Ascending aorta (tissue), 2 donors: ENCODE measurements at regions not wholly inside any gene's neighbourhood (a gene's known extent, or its start where the extent isn't known, plus 50 kb on each side); places are given as distances from the start of the nearest gene placed in this dataset.

Source experiments
- DNase-seq, 2 donors: peaks; one replicate each; pipeline ENCODE4 v3.0.0-alpha.2; 2019; ENCODE audit warnings: low spot score in 2 of 2
- H3K27ac ChIP-seq, 2 donors: fragments of 200-600 bp; sonication (generic); one replicate each; pipeline ENCODE4 v1.5.1; 2016 to 2017; ENCODE audit warnings: mild to moderate bottlenecking in 1 of 2
- H3K27me3 ChIP-seq: fragments of 200-600 bp; sonication (generic); one replicate; pipeline ENCODE4 v1.5.1; 2017
- H3K36me3 ChIP-seq, 2 donors: fragments of 200-600 bp; sonication (generic); one replicate each; pipeline ENCODE4 v1.5.1; 2016
- H3K4me1 ChIP-seq, 2 donors: fragments of 200-600 bp; sonication (generic); one replicate each; pipeline ENCODE4 v1.5.1; 2016 to 2017; ENCODE audit warnings: mild to moderate bottlenecking in 1 of 2
- H3K4me3 ChIP-seq, 2 donors: fragments of 200-600 bp; sonication (generic); one replicate each; pipeline ENCODE4 v1.5.1; 2016 to 2017; ENCODE audit warnings: mild to moderate bottlenecking in 1 of 2
- H3K9me3 ChIP-seq, 2 donors: fragments of 200-600 bp; sonication (generic); one replicate each; pipeline ENCODE4 v1.5.1; 2016
- CTCF ChIP-seq, 3 experiments: fragments of 200-600 bp in 2 of 3; fragments of 450-650 bp in 1 of 3; sonication (generic) in 2 of 3; IDR thresholded peaks; one replicate each; pipeline ENCODE4 v1.5.1; 2016 to 2019; ENCODE audit warnings: antibody characterized with exemption in 3 of 3, mild to moderate bottlenecking in 1 of 3, moderate library complexity in 1 of 3
- intact Hi-C: fragments of 100-400 bp; cut with DNase I; formaldehyde crosslinking; loops from one replicate; pipeline ENCODE4 v1.15.1; 2023

GRCh38 chr18:6592522-6592921, 137.0 kb upstream of the ARHGAP28 start:
- Histone ChIP-seq H3K36me3 (no peaks in the 10 kb centered on the region), H3K27me3 (no peaks in the 10 kb centered on the region), H3K4me1 (no peaks in the 10 kb centered on the region), H3K4me3 (no peak overlapping the region), H3K9me3 (no peaks in the 10 kb centered on the region), H3K27ac (no peak overlapping the region)
- no peak for DNase-seq
- no peak for TF ChIP-seq CTCF (IDR thresholded peaks at IDR 0.05)
- intact Hi-C loops: no loop called here

- no peaks in the 10 kb centered on the region for H3K4me1 ChIP-seq
- H3K36me3 ChIP-seq: no peaks in the 10 kb centered on the region
- no peak overlapping the region for H3K4me3 ChIP-seq
- TF ChIP-seq CTCF (IDR thresholded peaks at IDR 0.05): no peak
- H3K27ac ChIP-seq: no peak overlapping the region
- DNase-seq: no peak
- no peaks in the 10 kb centered on the region for H3K9me3 ChIP-seq
- no peaks in the 10 kb centered on the region for H3K27me3 ChIP-seq
- intact Hi-C loops: no loop called here
Measured at GRCh38 chr18:6593142-6593885, 136.2 kb upstream of the ARHGAP28 start.

- Histone ChIP-seq H3K27me3 (no peaks in the 10 kb centered on the region), H3K4me3 (no peak overlapping the region), H3K27ac (no peak overlapping the region), H3K4me1 (no peaks in the 10 kb centered on the region), H3K9me3 (no peaks in the 10 kb centered on the region), H3K36me3 (no peaks in the 10 kb centered on the region)
- no peak for TF ChIP-seq CTCF (IDR thresholded peaks at IDR 0.05)
- DNase-seq: no peak
- intact Hi-C loops: no loop called here
Measured at GRCh38 chr18:6595666-6596065, 133.8 kb upstream of the ARHGAP28 start.

- Histone ChIP-seq H3K4me3 (no peak overlapping the region), H3K36me3 (no peaks in the 10 kb centered on the region), H3K9me3 (no peaks in the 10 kb centered on the region), H3K27me3 (no peaks in the 10 kb centered on the region), H3K4me1 (no peaks in the 10 kb centered on the region), H3K27ac (no peak overlapping the region)
- intact Hi-C loops: no loop called here
- TF ChIP-seq CTCF (IDR thresholded peaks at IDR 0.05): no peak
- no peak for DNase-seq
Measured at GRCh38 chr18:6598657-6599056, 130.9 kb upstream of the ARHGAP28 start.

- H3K4me1 ChIP-seq: no peaks in the 10 kb centered on the region
Measured at GRCh38 chr18:6600667-6601167, 128.8 kb upstream of the ARHGAP28 start.

More at GRCh38 chr18:6600667-6601167, 128.8 kb upstream of the ARHGAP28 start:
- Histone ChIP-seq H3K27me3 (no peaks in the 10 kb centered on the region), H3K4me3 (no peak overlapping the region), H3K9me3 (no peaks in the 10 kb centered on the region), H3K27ac (no peak overlapping the region), H3K36me3 (no peaks in the 10 kb centered on the region)
- no peak for TF ChIP-seq CTCF (IDR thresholded peaks at IDR 0.05)
- DNase-seq: no peak
- intact Hi-C loops: no loop called here
